Ovary (tissue), 3 donors: ENCODE measurements at regions not wholly inside any gene's neighbourhood (a gene's known extent, or its start where the extent isn't known, plus 50 kb on each side); places are given as distances from the start of the nearest gene placed in this dataset.

Experiments
- CTCF ChIP-seq, 3 donors: fragments of 450-650 bp in 2 of 3; fragments of 200-600 bp in 1 of 3; IDR thresholded peaks; one replicate each; pipeline versions ENCODE4 v1.5.1 to v1.8.0; 2016 to 2022; ENCODE audit warnings: antibody characterized with exemption in 3 of 3, mild to moderate bottlenecking in 1 of 3
- EP300 ChIP-seq: sonication (generic); formaldehyde crosslinking; IDR thresholded peaks from one replicate; pipeline ENCODE4 v1.6.1; 2017; ENCODE audit warnings: antibody characterized with exemption
- POLR2A ChIP-seq: fragments of 450-650 bp; IDR thresholded peaks from one replicate; pipeline ENCODE4 v1.6.1; 2017; ENCODE audit warnings: antibody characterized with exemption, mild to moderate bottlenecking, moderate library complexity
- donor health status: DM: no; HTN: no; CAD: no.

- TF ChIP-seq POLR2A (no peak), EP300 (no peak), CTCF (IDR thresholded peaks at IDR 0.05) (no peak)
Observed at GRCh38 chr18:2009942-2010697, 561.2 kb downstream of the METTL4 start.
